ENCODE measurements at regions not wholly inside any gene's neighbourhood (a gene's known extent, or its start where the extent isn't known, plus 50 kb on each side); places are given as distances from the start of the nearest gene placed in this dataset.

DNA sequence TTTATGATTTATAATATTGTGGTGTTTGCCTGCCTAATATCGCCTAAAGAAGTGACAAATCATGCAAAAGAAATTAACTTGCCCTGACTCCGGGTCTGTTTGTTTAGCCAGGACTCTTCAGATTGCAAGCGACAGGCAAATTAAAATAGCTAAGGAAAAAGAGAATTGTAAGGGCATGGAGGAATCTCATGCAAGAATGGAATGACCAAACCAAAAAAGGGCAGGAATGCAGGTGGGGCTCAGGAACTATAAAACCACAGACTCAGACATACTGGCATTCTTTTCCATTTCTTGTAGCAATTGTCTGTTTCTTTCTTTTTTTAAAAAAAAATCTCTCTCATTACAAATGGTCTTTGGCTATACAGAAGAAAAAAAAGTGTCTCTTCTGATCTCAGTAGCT is 188.1 kb upstream of the XYLT1 start:
- H3K4me1 ChIP-seq = no peaks in the 10 kb centered on the region
- no peak for DNase-seq
- no peaks in the 10 kb centered on the region for H3K36me3 ChIP-seq
- intact Hi-C loops (cut with DNase I) = no loop called here
- H3K27ac ChIP-seq = no peak overlapping the region
- no peak overlapping the region for H3K4me3 ChIP-seq (replicated peaks in 1 of 3)
- no peaks in the 10 kb centered on the region for H3K27me3 ChIP-seq
- TF ChIP-seq CTCF (IDR thresholded peaks at IDR 0.05) (no peak), POLR2A (IDR thresholded peaks at IDR 0.05) (no peak)
- H3K9me3 ChIP-seq = no peaks in the 10 kb centered on the region
- 36 to 51% methylated on average over 3 of the region's 3 CpGs for WGBS, 2 donors

- Histone ChIP-seq H3K4me1 (no peaks in the 10 kb centered on the region), H3K4me3 (replicated peaks in 1 of 3) (no peak overlapping the region), H3K9me3 (no peaks in the 10 kb centered on the region), H3K27me3 (no peaks in the 10 kb centered on the region), H3K36me3 (no peaks in the 10 kb centered on the region), H3K27ac (no peak overlapping the region)
- no peak for DNase-seq
- intact Hi-C loops (cut with DNase I) = no loop called here
- WGBS, 2 donors = 26 to 39% methylated on average over 7 of the region's 7 CpGs
- TF ChIP-seq POLR2A (IDR thresholded peaks at IDR 0.05) = no peak
- no peak for TF ChIP-seq CTCF (IDR thresholded peaks at IDR 0.05)
Measured at GRCh38 chr16:17657045-17657444, 186.3 kb upstream of the XYLT1 start.

GRCh38 chr16:17654571-17654970 is 183.8 kb upstream of the XYLT1 start:
- no peaks in the 10 kb centered on the region for H3K36me3 ChIP-seq
- H3K4me3 ChIP-seq (replicated peaks in 1 of 3) = no peak overlapping the region
- TF ChIP-seq POLR2A (IDR thresholded peaks at IDR 0.05) (no peak), CTCF (IDR thresholded peaks at IDR 0.05) (no peak)
- no peaks in the 10 kb centered on the region for H3K4me1 ChIP-seq
- no peak for DNase-seq
- H3K27ac ChIP-seq = no peak overlapping the region
- no peaks in the 10 kb centered on the region for H3K9me3 ChIP-seq
- 59 to 62% methylated on average over 4 of the region's 4 CpGs for WGBS, 2 donors
- no peaks in the 10 kb centered on the region for H3K27me3 ChIP-seq
- intact Hi-C loops (cut with DNase I) = no loop called here

- Histone ChIP-seq H3K9me3 (no peaks in the 10 kb centered on the region), H3K27ac (no peak overlapping the region), H3K36me3 (no peaks in the 10 kb centered on the region), H3K4me1 (no peaks in the 10 kb centered on the region), H3K4me3 (replicated peaks in 1 of 3) (no peak overlapping the region), H3K27me3 (no peaks in the 10 kb centered on the region)
- TF ChIP-seq CTCF (IDR thresholded peaks at IDR 0.05) (no peak), POLR2A (IDR thresholded peaks at IDR 0.05) (no peak)
- no peak for DNase-seq
- WGBS, 2 donors = 69 to 78% methylated on average over 4 of the region's 4 CpGs
- intact Hi-C loops (cut with DNase I) = no loop called here
Measured at GRCh38 chr16:17654142-17654541, 183.4 kb upstream of the XYLT1 start.

GRCh38 chr16:17647879-17648872 is 177.4 kb upstream of the XYLT1 start:
- TF ChIP-seq POLR2A (IDR thresholded peaks at IDR 0.05) (no peak), CTCF (IDR thresholded peaks at IDR 0.05) (no peak)
- intact Hi-C loops (cut with DNase I) = no loop called here
- no peaks in the 10 kb centered on the region for H3K9me3 ChIP-seq
- no peaks in the 10 kb centered on the region for H3K36me3 ChIP-seq
- H3K27me3 ChIP-seq = no peaks in the 10 kb centered on the region
- 73 to 76% methylated on average over 8 of the region's 8 CpGs for WGBS, 2 donors
- no peak overlapping the region for H3K27ac ChIP-seq
- no peak overlapping the region for H3K4me3 ChIP-seq (replicated peaks in 1 of 3)
- no peaks in the 10 kb centered on the region for H3K4me1 ChIP-seq
- no peak for DNase-seq
